ENCODE measurements at regions not wholly inside any gene's neighbourhood (a gene's known extent, or its start where the extent isn't known, plus 50 kb on each side); places are given as distances from the start of the nearest gene placed in this dataset.

- Histone ChIP-seq H3K9me3 (ENCODE audit: low read depth) (no peaks in the 10 kb centered on the region), H3K27ac (no peak overlapping the region), H3K27me3 (no peaks in the 10 kb centered on the region), H3K9ac (no peak overlapping the region), H2AFZ (replicated peaks) (no peak overlapping the region), H3K4me3 (no peak overlapping the region), H3K4me1 (peaks cover 7% of the 10 kb centered on the region), H3K79me2 (ENCODE audit: low read depth) (no peaks in the 10 kb centered on the region), H3F3A (ENCODE audit: low read depth) (no peaks in the 10 kb centered on the region), H4K20me1 (ENCODE audit: low read depth) (no peaks in the 10 kb centered on the region), H3K36me3 (no peaks in the 10 kb centered on the region), H3K4me2 (no peak overlapping the region)
- no peaks in the 10 kb centered on the region for H3K9me3 Mint-ChIP-seq
- H3K4me3 Mint-ChIP-seq, result no peak overlapping the region
- H3K4me1 Mint-ChIP-seq, result peaks cover 60% of the 10 kb centered on the region
- peak overlapping the region; percentile 42 for H3K27ac Mint-ChIP-seq
- DNase-seq (ENCODE audit: low spot score), result no peak
- H3K36me3 Mint-ChIP-seq, result no peaks in the 10 kb centered on the region
- peaks cover 13% of the 10 kb centered on the region for H3K27me3 Mint-ChIP-seq (ENCODE audit: insufficient read depth, low read depth)
- TF ChIP-seq EZH2 (IDR thresholded peaks at IDR 0.05), result no peak
- TF ChIP-seq EZH2phosphoT487 (IDR thresholded peaks at IDR 0.05), result no peak
- no peak for TF ChIP-seq CTCF (IDR thresholded peaks at IDR 0.05)
These were observed 144.4 kb downstream of the NSG2 start for GRCh38 chr5:174189654-174190541.

- Mint-ChIP-seq H3K4me3 (no peak overlapping the region), H3K36me3 (no peaks in the 10 kb centered on the region), H3K4me1 (peaks cover 61% of the 10 kb centered on the region), H3K27ac (no peak overlapping the region), H3K27me3 (ENCODE audit: insufficient read depth, low read depth) (peaks cover 13% of the 10 kb centered on the region), H3K9me3 (no peaks in the 10 kb centered on the region)
- TF ChIP-seq EZH2 (IDR thresholded peaks at IDR 0.05), result no peak
- Histone ChIP-seq H3K4me3 (no peak overlapping the region), H3F3A (ENCODE audit: low read depth) (no peaks in the 10 kb centered on the region), H3K9me3 (ENCODE audit: low read depth) (no peaks in the 10 kb centered on the region), H3K36me3 (no peaks in the 10 kb centered on the region), H4K20me1 (ENCODE audit: low read depth) (no peaks in the 10 kb centered on the region), H3K27ac (no peak overlapping the region), H3K79me2 (ENCODE audit: low read depth) (no peaks in the 10 kb centered on the region), H3K27me3 (no peaks in the 10 kb centered on the region), H3K4me2 (no peak overlapping the region), H3K9ac (no peak overlapping the region), H3K4me1 (peaks cover 13% of the 10 kb centered on the region), H2AFZ (replicated peaks) (no peak overlapping the region)
- no peak for DNase-seq (ENCODE audit: low spot score)
These were observed 145.6 kb downstream of the NSG2 start for GRCh38 chr5:174191076-174191475.

- peaks cover 16% of the 10 kb centered on the region for H3K27me3 Mint-ChIP-seq (ENCODE audit: insufficient read depth, low read depth)
- no peak overlapping the region for H3K4me3 Mint-ChIP-seq
- no peak for TF ChIP-seq CTCF (IDR thresholded peaks at IDR 0.05)
- no peak for TF ChIP-seq EZH2phosphoT487 (IDR thresholded peaks at IDR 0.05)
- TF ChIP-seq EZH2 (IDR thresholded peaks at IDR 0.05), result no peak
These were observed 146.5 kb downstream of the NSG2 start for GRCh38 chr5:174191850-174192655.

More at GRCh38 chr5:174191850-174192655, 146.5 kb downstream of the NSG2 start:
- Histone ChIP-seq H3F3A (ENCODE audit: low read depth) (no peaks in the 10 kb centered on the region), H3K9ac (no peak overlapping the region), H3K36me3 (no peaks in the 10 kb centered on the region), H3K4me2 (no peak overlapping the region), H3K79me2 (ENCODE audit: low read depth) (no peaks in the 10 kb centered on the region), H3K27ac (no peak overlapping the region), H2AFZ (replicated peaks) (no peak overlapping the region), H3K27me3 (no peaks in the 10 kb centered on the region), H4K20me1 (ENCODE audit: low read depth) (no peaks in the 10 kb centered on the region), H3K4me1 (peaks cover 7% of the 10 kb centered on the region), H3K9me3 (ENCODE audit: low read depth) (no peaks in the 10 kb centered on the region), H3K4me3 (no peak overlapping the region)
- Mint-ChIP-seq H3K4me1 (peaks cover 51% of the 10 kb centered on the region), H3K9me3 (no peaks in the 10 kb centered on the region), H3K36me3 (no peaks in the 10 kb centered on the region), H3K27ac (no peak overlapping the region)
- no peak for DNase-seq (ENCODE audit: low spot score)

All from neural progenitor cell (in vitro differentiated cells).